Smooth muscle cell (in vitro differentiated cells): ENCODE measurements at regions not wholly inside any gene's neighbourhood (a gene's known extent, or its start where the extent isn't known, plus 50 kb on each side); places are given as distances from the start of the nearest gene placed in this dataset. TPM values are rescaled to one million over a fixed set of nuclear protein-coding genes. Genes with fewer than 3 reads are reported as not detected.
"Not testable (repeated sequence)": the region's sequence is repeated elsewhere in the genome, so short reads cannot be mapped to it uniquely, and the experiment has no call there.

Experiments
- DNase-seq: peaks from one replicate; lab custom pipeline; 2025; ENCODE audit not compliant: unreplicated experiment; lab: John Stamatoyannopoulos, UW
- H2AFZ ChIP-seq: fragments of 200-600 bp; sonication (generic); 2 replicates; pipeline ENCODE4 v1.6.0; 2016; ENCODE audit warnings: antibody characterized with exemption, low read depth, mild to moderate bottlenecking
- H3F3A ChIP-seq: fragments of 200-600 bp; sonication (generic); 2 replicates; pipeline ENCODE4 v1.6.0; 2017; ENCODE audit warnings: antibody characterized with exemption, low read depth
- H3K27ac ChIP-seq: fragments of 200-600 bp; sonication (generic); 2 replicates; pipeline ENCODE4 v1.5.1; 2016; ENCODE audit warnings: low read depth, mild to moderate bottlenecking
- H3K27me3 ChIP-seq: fragments of 200-600 bp; sonication (generic); 2 replicates; pipeline ENCODE4 v1.6.1; 2016; ENCODE audit warnings: low read depth, mild to moderate bottlenecking
- H3K36me3 ChIP-seq: fragments of 200-600 bp; sonication (generic); 2 replicates; pipeline ENCODE4 v1.5.1; 2016; ENCODE audit warnings: low read depth
- H3K4me1 ChIP-seq: fragments of 200-600 bp; sonication (generic); 2 replicates; pipeline ENCODE4 v1.5.1; 2016; ENCODE audit warnings: low read depth
- H3K4me2 ChIP-seq: fragments of 200-600 bp; sonication (generic); 2 replicates; pipeline ENCODE4 v1.6.0; 2016; ENCODE audit warnings: mild to moderate bottlenecking
- H3K4me3 ChIP-seq: fragments of 200-600 bp; sonication (generic); 2 replicates; pipeline ENCODE4 v1.5.1; 2016; ENCODE audit warnings: mild to moderate bottlenecking
- H3K79me2 ChIP-seq: fragments of 200-600 bp; sonication (generic); 2 replicates; pipeline ENCODE4 v1.6.0; 2016; ENCODE audit warnings: low read depth, mild to moderate bottlenecking
- H3K9ac ChIP-seq: fragments of 200-600 bp; sonication (generic); 2 replicates; pipeline ENCODE4 v1.6.0; 2016; ENCODE audit warnings: low read depth
- H3K9me3 ChIP-seq: fragments of 200-600 bp; sonication (generic); replicated peaks from 2 replicates; pipeline ENCODE4 v1.5.1; 2016; ENCODE audit warnings: low read depth
- H4K20me1 ChIP-seq: fragments of 200-600 bp; sonication (generic); 2 replicates; pipeline ENCODE4 v1.6.0; 2016; ENCODE audit warnings: low read depth
- CTCF ChIP-seq: fragments of 200-600 bp; sonication (generic); IDR thresholded peaks from 2 replicates; pipeline ENCODE4 v1.5.1; 2017; ENCODE audit warnings: borderline replicate concordance, mild to moderate bottlenecking, antibody characterized with exemption; ENCODE audit not compliant: insufficient read depth, poor library complexity, severe bottlenecking
- WGBS: methylation state at CpG from one replicate; pipeline ENCODE4 v1.1.7; 2016; ENCODE audit warnings: low lambda C conversion rate; 5-methylcytosine and 5-hydroxymethylcytosine counted together
- small RNA-seq: library from RNA; depleted of rRNA; stranded (forward); fragments of <200 nt; gene quantifications from one replicate; pipeline ENCODE3, GENCODE V24; 2014

GRCh38 chrX:89034679-89035078, 287.7 kb downstream of the CPXCR1 start:
- WGBS, result 83% methylated on average over 1 of the region's 1 CpG
- H3K4me1 ChIP-seq, result no peaks in the 10 kb centered on the region
- TF ChIP-seq CTCF, result no peak

DNA sequence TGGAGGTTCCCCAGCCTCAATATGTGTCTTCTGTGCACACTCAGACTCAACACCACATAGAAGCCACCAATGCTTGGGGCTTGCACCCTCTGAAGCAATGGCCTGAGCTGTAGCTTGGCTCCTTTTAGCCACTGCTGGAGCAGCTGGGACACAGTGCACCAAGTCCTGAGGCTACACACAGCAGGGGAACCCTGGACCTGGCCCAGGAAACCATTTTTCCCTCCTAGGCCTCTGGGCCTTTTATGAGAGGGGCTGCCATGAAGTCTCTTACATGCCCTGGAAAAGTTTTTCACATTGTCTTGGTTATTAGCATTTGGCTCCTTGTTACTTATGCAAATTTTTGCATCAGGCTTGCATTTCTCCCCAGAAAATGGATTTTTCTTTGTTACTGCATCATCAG, 306.2 kb downstream of the CPXCR1 start:
- no peaks in the 10 kb centered on the region for H3F3A ChIP-seq
- H3K79me2 ChIP-seq, result no peaks in the 10 kb centered on the region
- no peak overlapping the region for H3K9ac ChIP-seq
- H3K4me2 ChIP-seq, result no peak overlapping the region
- H3K9me3 ChIP-seq, result no peaks in the 10 kb centered on the region
- H3K27me3 ChIP-seq, result no peaks in the 10 kb centered on the region
- H4K20me1 ChIP-seq, result no peaks in the 10 kb centered on the region
- H3K27ac ChIP-seq, result no peak overlapping the region
- H3K4me3 ChIP-seq, result no peak overlapping the region
- no peak for TF ChIP-seq CTCF
- DNase-seq, result no peak
- H3K4me1 ChIP-seq, result peaks cover 11% of the 10 kb centered on the region
- H2AFZ ChIP-seq, result no peak overlapping the region
- no peaks in the 10 kb centered on the region for H3K36me3 ChIP-seq

More at GRCh38 chrX:89034679-89035078, 287.7 kb downstream of the CPXCR1 start:
- no peak for DNase-seq
- H3K9ac ChIP-seq, result no peak overlapping the region
- no peaks in the 10 kb centered on the region for H3K79me2 ChIP-seq
- no peak overlapping the region for H3K27ac ChIP-seq
- no peak overlapping the region for H2AFZ ChIP-seq
- H3F3A ChIP-seq, result no peaks in the 10 kb centered on the region
- H3K36me3 ChIP-seq, result no peaks in the 10 kb centered on the region
- H4K20me1 ChIP-seq, result no peaks in the 10 kb centered on the region
- no peak overlapping the region for H3K4me3 ChIP-seq
- H3K9me3 ChIP-seq, result no peaks in the 10 kb centered on the region
- no peak overlapping the region for H3K4me2 ChIP-seq
- no peaks in the 10 kb centered on the region for H3K27me3 ChIP-seq

DNA sequence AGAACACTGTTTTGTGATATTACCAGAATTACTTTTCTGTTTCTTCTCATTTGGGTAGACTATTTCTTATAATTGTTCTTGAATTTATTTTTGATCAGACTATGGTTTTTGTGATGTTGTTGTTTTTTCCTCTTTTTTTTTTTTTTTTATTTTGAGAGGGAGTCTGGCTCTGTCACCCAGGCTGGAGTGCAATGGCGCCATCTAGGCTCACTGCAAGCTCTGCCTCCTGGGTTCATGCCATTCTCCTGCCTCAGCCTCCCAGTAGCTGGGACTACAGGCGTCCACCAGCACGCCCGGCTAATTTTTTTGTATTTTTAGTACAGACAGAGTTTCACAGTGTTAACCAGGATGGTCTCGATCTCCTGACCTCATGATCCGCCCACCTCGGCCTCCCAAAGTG, 352.6 kb downstream of the CPXCR1 start:
- 92% methylated on average over 7 of the region's 7 CpGs for WGBS

GRCh38 chrX:89124985-89125384, 378.0 kb downstream of the CPXCR1 start:
- no peak for TF ChIP-seq CTCF
- H3K27me3 ChIP-seq, result no peaks in the 10 kb centered on the region

More for the DNA sequence above, 352.6 kb downstream of the CPXCR1 start:
- H3K4me3 ChIP-seq, H4K20me1 ChIP-seq, H3K36me3 ChIP-seq, H3K27me3 ChIP-seq, H3K4me1 ChIP-seq, H3K4me2 ChIP-seq, H2AFZ ChIP-seq, H3K27ac ChIP-seq, H3K9me3 ChIP-seq, H3K9ac ChIP-seq, H3K79me2 ChIP-seq, DNase-seq, H3F3A ChIP-seq: not testable (repeated sequence)

More at GRCh38 chrX:89124985-89125384, 378.0 kb downstream of the CPXCR1 start:
- Histone ChIP-seq H4K20me1 (no peaks in the 10 kb centered on the region), H3K9ac (no peak overlapping the region), H3F3A (no peaks in the 10 kb centered on the region), H3K79me2 (no peaks in the 10 kb centered on the region), H3K4me2 (no peak overlapping the region), H3K36me3 (no peaks in the 10 kb centered on the region), H2AFZ (no peak overlapping the region), H3K4me1 (no peaks in the 10 kb centered on the region), H3K4me3 (no peak overlapping the region), H3K9me3 (no peaks in the 10 kb centered on the region), H3K27ac (no peak overlapping the region)
- DNase-seq, result no peak

Small RNAs in the stretch of these regions (small RNA-seq; reads per million reads assigned to genes)
- gene AL731768.1, result not detected
